Left renal cortex interstitium (tissue), 4 donors: ENCODE measurements at regions not wholly inside any gene's neighbourhood (a gene's known extent, or its start where the extent isn't known, plus 50 kb on each side); places are given as distances from the start of the nearest gene placed in this dataset.
A peak's percentile ranks its signal among the peaks of the same experiment; 100 is the strongest.
"Not testable (repeated sequence)": the region's sequence is repeated elsewhere in the genome, so short reads cannot be mapped to it uniquely, and the experiment has no call there.

Experiments
- DNase-seq, 4 donors: peaks; one replicate each; pipeline ENCODE4 v3.0.0-alpha.2; 2013; ENCODE audit warnings: low read depth in 4 of 4, low spot score in 2 of 4, missing footprints in 1 of 4

- no peak for DNase-seq
Measured at GRCh38 chr22:33221568-33221967, 163.4 kb upstream of the SYN3 start.

GRCh38 chr22:33220476-33221080, 162.4 kb upstream of the SYN3 start:
- DNase-seq = no peak

GRCh38 chr22:33219648-33220384, 161.6 kb upstream of the SYN3 start:
- no peak for DNase-seq

GRCh38 chr22:33213383-33214075, 155.3 kb upstream of the SYN3 start:
- DNase-seq = no peak

GRCh38 chr22:33209930-33210784, 152.0 kb upstream of the SYN3 start:
- DNase-seq = no peak

GRCh38 chr22:33204408-33204807, 146.2 kb upstream of the SYN3 start:
- no peak for DNase-seq

- DNase-seq = no peak
Measured at GRCh38 chr22:33202455-33202854, 144.3 kb upstream of the SYN3 start.

GRCh38 chr22:33194529-33195077, 136.4 kb upstream of the SYN3 start:
- DNase-seq = no peak

GRCh38 chr22:33192156-33192555, 134.0 kb upstream of the SYN3 start:
- no peak for DNase-seq

- DNase-seq = no peak
Measured at GRCh38 chr22:33188326-33188725, 130.1 kb upstream of the SYN3 start.

GRCh38 chr22:33186816-33187215, 128.6 kb upstream of the SYN3 start:
- no peak for DNase-seq

- DNase-seq = no peak
Measured at GRCh38 chr22:33180356-33180755, 122.2 kb upstream of the SYN3 start.

GRCh38 chr22:33167998-33168790, 110.0 kb upstream of the SYN3 start:
- DNase-seq = no peak

GRCh38 chr22:33166206-33166605, 108.0 kb upstream of the SYN3 start:
- no peak for DNase-seq

- DNase-seq = peak in 1 of 4 donors; percentile 0
Measured at GRCh38 chr22:33163815-33164214, 105.6 kb upstream of the SYN3 start.

GRCh38 chr22:33162196-33162595, 104.0 kb upstream of the SYN3 start:
- DNase-seq = no peak

GRCh38 chr22:33160525-33160924, 102.3 kb upstream of the SYN3 start:
- DNase-seq = no peak

- DNase-seq = not testable (repeated sequence)
Measured at GRCh38 chr22:33154967-33155366, 96.8 kb upstream of the SYN3 start.

GRCh38 chr22:33149611-33150010, 91.4 kb upstream of the SYN3 start:
- no peak for DNase-seq

GRCh38 chr22:33144721-33145120, 86.5 kb upstream of the SYN3 start:
- DNase-seq = no peak
